ENCODE measurements at regions not wholly inside any gene's neighbourhood (a gene's known extent, or its start where the extent isn't known, plus 50 kb on each side); places are given as distances from the start of the nearest gene placed in this dataset.

DNA sequence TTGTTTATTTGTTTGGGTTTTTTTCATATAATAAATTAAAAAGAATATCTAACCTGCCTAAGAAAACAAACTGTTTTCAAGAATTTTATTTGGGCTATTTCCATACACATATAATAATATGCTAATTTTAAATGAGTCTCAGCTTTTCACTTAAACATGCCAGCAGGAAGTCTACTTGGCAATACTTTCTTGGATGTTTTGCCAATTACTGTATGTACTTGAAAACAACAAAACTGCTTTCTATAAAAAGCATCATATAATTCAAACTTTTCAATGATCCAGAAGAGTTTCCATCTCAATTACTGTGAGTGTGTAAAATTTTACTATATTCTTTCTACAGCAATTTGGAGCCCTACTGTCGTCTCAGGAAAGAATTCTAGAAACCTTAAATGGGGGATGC is 961.2 kb downstream of the PCDH17 start:
- ATAC-seq (no peak), DNase-seq (no peak)
- Histone ChIP-seq H3K36me3 (ENCODE audit: insufficient read depth in 1 of 2, low read depth in 1 of 2) (no peaks in the 10 kb centered on the region), H3K9me3 (no peaks in the 10 kb centered on the region), H3K27ac (no peak overlapping the region), H3K27me3 (ENCODE audit: insufficient read depth in 3 of 3, low read length in 2 of 3) (no peaks in the 10 kb centered on the region), H3K4me1 (no peaks in the 10 kb centered on the region), H3K4me3 (no peak overlapping the region)
- intact Hi-C loops (cut with DNase I), result no loop called here
- TF ChIP-seq CTCF (IDR thresholded peaks at IDR 0.05), result no peak
- 75 to 83% (median 81%) methylated on average over 1 of the region's 1 CpG for WGBS, 3 donors

DNA sequence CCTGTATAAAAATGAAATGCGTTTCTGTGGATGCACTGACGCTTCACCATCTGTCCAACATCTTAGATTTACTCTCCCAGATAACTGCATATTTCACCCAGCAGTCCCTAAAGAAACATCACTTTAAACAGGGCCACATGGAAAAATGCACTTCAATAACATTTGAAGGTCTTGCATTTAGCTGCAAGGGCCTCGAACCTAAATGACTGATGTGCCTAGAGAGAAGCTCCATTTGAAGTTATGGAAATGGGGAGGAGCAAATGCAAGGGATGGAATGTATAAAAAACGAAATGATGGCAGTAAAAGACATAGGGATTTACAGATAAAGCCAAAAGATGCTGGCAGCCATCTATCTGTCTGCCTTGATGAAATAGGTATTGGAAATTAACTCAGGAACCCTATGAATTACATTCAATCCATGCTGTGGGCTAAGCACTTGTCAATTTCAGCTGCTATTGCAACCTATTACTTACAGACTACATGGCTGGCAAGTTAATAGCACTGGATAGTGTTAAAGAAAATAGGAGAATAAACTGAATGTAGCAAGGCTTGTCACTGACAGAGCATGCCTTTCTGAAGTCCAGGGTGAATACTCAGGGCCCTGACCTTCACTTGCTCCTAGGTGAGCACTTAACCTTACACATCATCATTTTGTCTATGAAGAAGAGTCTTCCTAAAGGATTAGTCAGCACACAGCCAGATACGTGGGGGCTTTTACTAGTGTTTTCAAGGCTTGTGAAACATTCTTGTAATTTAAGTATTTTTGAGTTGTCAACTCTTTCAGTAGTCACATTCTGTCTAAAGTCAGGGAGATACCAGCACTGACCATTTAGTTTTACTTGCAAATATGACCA is 963.4 kb downstream of the PCDH17 start:
- no peak for TF ChIP-seq CTCF (IDR thresholded peaks at IDR 0.05)
- ATAC-seq, result no peak
- Histone ChIP-seq H3K4me3 (no peak overlapping the region), H3K27ac (no peak overlapping the region), H3K27me3 (ENCODE audit: insufficient read depth in 3 of 3, low read length in 2 of 3) (no peaks in the 10 kb centered on the region), H3K9me3 (no peaks in the 10 kb centered on the region), H3K4me1 (no peaks in the 10 kb centered on the region), H3K36me3 (ENCODE audit: insufficient read depth in 1 of 2, low read depth in 1 of 2) (no peaks in the 10 kb centered on the region)
- intact Hi-C loops (cut with DNase I), result no loop called here
- DNase-seq, result no peak
- 59 to 63% (median 60%) methylated on average over 5 of the region's 5 CpGs for WGBS, 3 donors

DNA sequence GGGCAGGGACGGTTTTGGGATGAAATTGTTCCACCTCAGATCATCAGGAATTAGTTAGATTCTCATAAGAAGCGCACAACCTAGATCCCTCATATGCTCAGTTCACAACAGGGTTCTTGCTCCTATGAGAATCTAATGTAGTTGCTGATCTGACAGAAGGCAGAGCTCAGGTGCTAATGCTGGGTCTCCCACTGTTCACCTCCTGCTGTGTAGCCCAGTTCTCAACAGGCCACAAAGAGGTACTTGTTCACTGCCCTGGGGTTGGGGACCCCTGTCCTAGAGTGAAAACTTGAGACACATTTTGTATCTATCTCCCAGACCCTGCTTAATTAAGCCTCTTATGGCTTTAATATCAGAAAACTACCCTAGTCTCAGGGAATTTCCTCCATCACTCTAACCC is 966.0 kb downstream of the PCDH17 start:
- H3K4me1 ChIP-seq, result no peaks in the 10 kb centered on the region
- no peaks in the 10 kb centered on the region for H3K27me3 ChIP-seq (ENCODE audit: insufficient read depth in 3 of 3, low read length in 2 of 3)
- H3K27ac ChIP-seq, result no peak overlapping the region
- TF ChIP-seq CTCF (IDR thresholded peaks at IDR 0.05), result no peak
- DNase-seq, result no peak
- ATAC-seq, result no peak
- H3K36me3 ChIP-seq (ENCODE audit: insufficient read depth in 1 of 2, low read depth in 1 of 2), result no peaks in the 10 kb centered on the region
- H3K4me3 ChIP-seq, result no peak overlapping the region
- intact Hi-C loops (cut with DNase I), result no loop called here
- no peaks in the 10 kb centered on the region for H3K9me3 ChIP-seq
- 86 to 88% (median 88%) methylated on average over 2 of the region's 2 CpGs for WGBS, 3 donors

GRCh38 chr13:58598241-58598640 is 966.7 kb downstream of the PCDH17 start:
- TF ChIP-seq CTCF (IDR thresholded peaks at IDR 0.05), result no peak
- Histone ChIP-seq H3K4me3 (no peak overlapping the region), H3K9me3 (no peaks in the 10 kb centered on the region), H3K4me1 (no peaks in the 10 kb centered on the region), H3K27ac (no peak overlapping the region), H3K27me3 (ENCODE audit: insufficient read depth in 3 of 3, low read length in 2 of 3) (no peaks in the 10 kb centered on the region), H3K36me3 (ENCODE audit: insufficient read depth in 1 of 2, low read depth in 1 of 2) (no peaks in the 10 kb centered on the region)
- WGBS, 3 donors, result 89 to 96% (median 92%) methylated on average over 2 of the region's 2 CpGs
- no peak for DNase-seq
- intact Hi-C loops (cut with DNase I), result no loop called here
- ATAC-seq, result no peak

- no peak for ATAC-seq
Measured at GRCh38 chr13:58611117-58611516, 979.6 kb downstream of the PCDH17 start.

More at GRCh38 chr13:58611117-58611516, 979.6 kb downstream of the PCDH17 start:
- 93 to 96% (median 94%) methylated on average over 11 of the region's 11 CpGs for WGBS, 3 donors
- H3K27ac ChIP-seq, result no peak overlapping the region
- DNase-seq, result no peak
- no peaks in the 10 kb centered on the region for H3K27me3 ChIP-seq (ENCODE audit: insufficient read depth in 3 of 3, low read length in 2 of 3)
- H3K9me3 ChIP-seq, result no peaks in the 10 kb centered on the region
- H3K4me3 ChIP-seq, result no peak overlapping the region
- TF ChIP-seq CTCF (IDR thresholded peaks at IDR 0.05), result no peak
- H3K36me3 ChIP-seq (ENCODE audit: insufficient read depth in 1 of 2, low read depth in 1 of 2), result no peaks in the 10 kb centered on the region
- no peaks in the 10 kb centered on the region for H3K4me1 ChIP-seq
- intact Hi-C loops (cut with DNase I), result no loop called here

All from psoas muscle (tissue), 7 donors.